Esophagus muscularis mucosa (tissue), 4 donors: ENCODE measurements at regions not wholly inside any gene's neighbourhood (a gene's known extent, or its start where the extent isn't known, plus 50 kb on each side); places are given as distances from the start of the nearest gene placed in this dataset.

Experiments used
- DNase-seq: peaks from one replicate; pipeline ENCODE4 v3.0.0-alpha.2; 2017; ENCODE audit errors: extremely low spot score
- H3K27ac ChIP-seq, 4 donors: fragments of 200-600 bp; sonication (generic); replicated peaks in 1 of 4; 1 replicate in 3 of 4; 2 replicates in 1 of 4; pipeline ENCODE4 v1.5.1; 2016 to 2019; ENCODE audit warnings: mild to moderate bottlenecking in 1 of 4
- H3K27me3 ChIP-seq, 4 donors: fragments of 200-600 bp; sonication (generic); one replicate each; pipeline versions ENCODE4 v1.5.1 to v1.6.0; 2016 to 2019
- H3K36me3 ChIP-seq, 4 donors: fragments of 200-600 bp; sonication (generic); one replicate each; pipeline ENCODE4 v1.5.1; 2016 to 2019
- H3K4me1 ChIP-seq, 4 donors: fragments of 200-600 bp; sonication (generic); one replicate each; pipeline ENCODE4 v1.5.1; 2016 to 2019
- H3K4me3 ChIP-seq, 4 donors: fragments of 200-600 bp; sonication (generic); 1 replicate in 2 of 4; 2 replicates in 2 of 4; pipeline ENCODE4 v1.5.1; 2016 to 2019; ENCODE audit warnings: mild to moderate bottlenecking in 4 of 4, moderate library complexity in 1 of 4
- H3K9me3 ChIP-seq, 4 donors: fragments of 200-600 bp; sonication (generic); 1 replicate in 3 of 4; 2 replicates in 1 of 4; pipeline ENCODE4 v1.5.1; 2016 to 2019
- CTCF ChIP-seq, 3 experiments: fragments of 200-600 bp in 2 of 3; fragments of 450-650 bp in 1 of 3; sonication (generic) in 2 of 3; IDR thresholded peaks; one replicate each; pipeline ENCODE4 v1.5.1; 2017 to 2019; ENCODE audit warnings: antibody characterized with exemption in 3 of 3, mild to moderate bottlenecking in 2 of 3, moderate library complexity in 1 of 3
- EP300 ChIP-seq: sonication (generic); formaldehyde crosslinking; IDR thresholded peaks from one replicate; pipeline ENCODE4 v1.6.1; 2017; ENCODE audit warnings: antibody characterized with exemption
- POLR2A ChIP-seq: fragments of 450-650 bp; IDR thresholded peaks from one replicate; pipeline ENCODE4 v1.6.1; 2017; ENCODE audit warnings: antibody characterized with exemption, moderate library complexity, mild to moderate bottlenecking, low read depth
- POLR2AphosphoS5 ChIP-seq, 2 donors: sonication (generic); formaldehyde crosslinking; IDR thresholded peaks; one replicate each; pipeline ENCODE4 v1.6.1; 2017; ENCODE audit warnings: antibody characterized with exemption in 2 of 2
- WGBS: methylation state at CpG from one replicate; pipeline ENCODE4 v1.1.5; 2018; 5-methylcytosine and 5-hydroxymethylcytosine counted together
- intact Hi-C: fragments of 100-400 bp; cut with DNase I; formaldehyde crosslinking; loops from one replicate; pipeline ENCODE4 v1.15.1; 2023

GRCh38 chr13:84049443-84050219 is 167.4 kb upstream of the SLITRK1 start:
- WGBS: 49% methylated on average over 2 of the region's 2 CpGs
- Histone ChIP-seq H3K27me3 (no peaks in the 10 kb centered on the region), H3K4me3 (no peak overlapping the region), H3K4me1 (no peaks in the 10 kb centered on the region), H3K36me3 (no peaks in the 10 kb centered on the region), H3K27ac (no peak overlapping the region), H3K9me3 (no peaks in the 10 kb centered on the region)
- TF ChIP-seq CTCF (IDR thresholded peaks at IDR 0.05) (no peak), EP300 (no peak), POLR2A (no peak), POLR2AphosphoS5 (IDR thresholded peaks at IDR 0.05) (no peak)
- intact Hi-C loops: no loop called here
- DNase-seq: no peak

GRCh38 chr13:84044805-84045204 is 162.5 kb upstream of the SLITRK1 start:
- TF ChIP-seq EP300 (no peak), POLR2A (no peak), CTCF (IDR thresholded peaks at IDR 0.05) (no peak), POLR2AphosphoS5 (IDR thresholded peaks at IDR 0.05) (no peak)
- 75% methylated on average over 2 of the region's 2 CpGs for WGBS
- intact Hi-C loops: no loop called here
- Histone ChIP-seq H3K4me3 (no peak overlapping the region), H3K27ac (no peak overlapping the region), H3K27me3 (no peaks in the 10 kb centered on the region), H3K9me3 (no peaks in the 10 kb centered on the region), H3K36me3 (no peaks in the 10 kb centered on the region), H3K4me1 (no peaks in the 10 kb centered on the region)
- DNase-seq: no peak

GRCh38 chr13:84038001-84038400 is 155.7 kb upstream of the SLITRK1 start:
- WGBS: 4% methylated on average over 1 of the region's 1 CpG
- DNase-seq: no peak
- no peaks in the 10 kb centered on the region for H3K27me3 ChIP-seq
- H3K36me3 ChIP-seq: no peaks in the 10 kb centered on the region
- intact Hi-C loops: no loop called here
- H3K4me3 ChIP-seq: no peak overlapping the region
- TF ChIP-seq POLR2A: no peak
- no peak for TF ChIP-seq POLR2AphosphoS5 (IDR thresholded peaks at IDR 0.05)
- no peak for TF ChIP-seq EP300
- no peak for TF ChIP-seq CTCF (IDR thresholded peaks at IDR 0.05)
- H3K4me1 ChIP-seq: no peaks in the 10 kb centered on the region
- H3K9me3 ChIP-seq: no peaks in the 10 kb centered on the region
- H3K27ac ChIP-seq: no peak overlapping the region

- TF ChIP-seq EP300 (no peak), POLR2AphosphoS5 (IDR thresholded peaks at IDR 0.05) (no peak), POLR2A (no peak), CTCF (IDR thresholded peaks at IDR 0.05) (no peak)
These were observed 149.8 kb upstream of the SLITRK1 start for GRCh38 chr13:84032116-84032515.

GRCh38 chr13:84031120-84031519 is 148.8 kb upstream of the SLITRK1 start:
- intact Hi-C loops: no loop called here
- no peaks in the 10 kb centered on the region for H3K36me3 ChIP-seq
- WGBS: 87% methylated on average over 4 of the region's 4 CpGs
- H3K27ac ChIP-seq: no peak overlapping the region
- no peaks in the 10 kb centered on the region for H3K4me1 ChIP-seq
- H3K9me3 ChIP-seq: no peaks in the 10 kb centered on the region
- DNase-seq: no peak
- H3K4me3 ChIP-seq: no peak overlapping the region
- TF ChIP-seq POLR2AphosphoS5 (IDR thresholded peaks at IDR 0.05) (no peak), EP300 (no peak), POLR2A (no peak), CTCF (IDR thresholded peaks at IDR 0.05) (no peak)
- H3K27me3 ChIP-seq: no peaks in the 10 kb centered on the region

More at GRCh38 chr13:84032116-84032515, 149.8 kb upstream of the SLITRK1 start:
- Histone ChIP-seq H3K27ac (no peak overlapping the region), H3K36me3 (no peaks in the 10 kb centered on the region), H3K4me3 (no peak overlapping the region), H3K9me3 (no peaks in the 10 kb centered on the region), H3K4me1 (no peaks in the 10 kb centered on the region), H3K27me3 (no peaks in the 10 kb centered on the region)
- DNase-seq: no peak
- 41% methylated on average over 1 of the region's 1 CpG for WGBS
- intact Hi-C loops: no loop called here
